RWPE1 (cell line): ENCODE measurements at regions not wholly inside any gene's neighbourhood (a gene's known extent, or its start where the extent isn't known, plus 50 kb on each side); places are given as distances from the start of the nearest gene placed in this dataset.

ENCODE experiments used
- CTCF ChIA-PET: fragments of 350-600 bp; sonication (Branson Sonifier 250); formaldehyde crosslinking; extraction: SDS; loops from one replicate; lab custom pipeline; 2021; lab: Yijun Ruan, JAX
- POLR2A ChIA-PET: fragments of 400-600 bp; formaldehyde crosslinking; extraction: SDS; loops from one replicate; lab custom pipeline; 2020; ENCODE audit warnings: antibody characterized with exemption; ENCODE audit not compliant: low non-redundant PET; lab: Yijun Ruan, JAX
- DNase-seq: peaks from one replicate; pipeline ENCODE4 v3.0.0; 2012; ENCODE audit warnings: low spot score
- H3K27ac ChIP-seq: fragments of 450-650 bp; 2 replicates; pipeline ENCODE4 v1.5.1; 2017
- TF ChIP-seq, protein P1 (sequence below): fragments of 450-650 bp; conservative IDR thresholded peaks from 2 replicates; pipeline ENCODE4 v1.5.1; 2017; ENCODE audit warnings: low read depth, mild to moderate bottlenecking

DNA sequence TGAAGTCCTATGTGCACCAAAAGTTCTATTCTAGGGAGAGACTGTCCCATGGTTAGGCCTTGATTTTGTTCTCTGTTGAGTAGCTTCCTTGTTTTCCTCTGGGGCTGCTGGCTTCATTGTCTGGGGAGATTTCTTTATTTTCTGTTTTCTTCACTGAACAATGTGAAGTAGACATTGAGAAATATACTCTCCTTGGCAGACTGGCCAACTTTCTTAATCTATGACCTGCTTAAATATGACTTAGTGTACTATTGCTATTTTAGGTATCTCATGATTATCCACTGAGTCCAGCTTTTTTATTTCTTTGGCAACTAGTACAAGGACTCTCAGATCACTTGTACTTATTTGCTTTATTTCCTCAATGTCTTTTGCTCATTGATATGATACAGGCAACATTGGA lies 1594.6 kb downstream of the ARAP2 start:
- DNase-seq = no peak
- CTCF ChIA-PET = no interaction called here
- H3K27ac ChIP-seq = no peak overlapping the region
- POLR2A ChIA-PET = no interaction called here
- TF ChIP-seq, protein P1, sequence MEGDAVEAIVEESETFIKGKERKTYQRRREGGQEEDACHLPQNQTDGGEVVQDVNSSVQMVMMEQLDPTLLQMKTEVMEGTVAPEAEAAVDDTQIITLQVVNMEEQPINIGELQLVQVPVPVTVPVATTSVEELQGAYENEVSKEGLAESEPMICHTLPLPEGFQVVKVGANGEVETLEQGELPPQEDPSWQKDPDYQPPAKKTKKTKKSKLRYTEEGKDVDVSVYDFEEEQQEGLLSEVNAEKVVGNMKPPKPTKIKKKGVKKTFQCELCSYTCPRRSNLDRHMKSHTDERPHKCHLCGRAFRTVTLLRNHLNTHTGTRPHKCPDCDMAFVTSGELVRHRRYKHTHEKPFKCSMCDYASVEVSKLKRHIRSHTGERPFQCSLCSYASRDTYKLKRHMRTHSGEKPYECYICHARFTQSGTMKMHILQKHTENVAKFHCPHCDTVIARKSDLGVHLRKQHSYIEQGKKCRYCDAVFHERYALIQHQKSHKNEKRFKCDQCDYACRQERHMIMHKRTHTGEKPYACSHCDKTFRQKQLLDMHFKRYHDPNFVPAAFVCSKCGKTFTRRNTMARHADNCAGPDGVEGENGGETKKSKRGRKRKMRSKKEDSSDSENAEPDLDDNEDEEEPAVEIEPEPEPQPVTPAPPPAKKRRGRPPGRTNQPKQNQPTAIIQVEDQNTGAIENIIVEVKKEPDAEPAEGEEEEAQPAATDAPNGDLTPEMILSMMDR = no peak

DNA sequence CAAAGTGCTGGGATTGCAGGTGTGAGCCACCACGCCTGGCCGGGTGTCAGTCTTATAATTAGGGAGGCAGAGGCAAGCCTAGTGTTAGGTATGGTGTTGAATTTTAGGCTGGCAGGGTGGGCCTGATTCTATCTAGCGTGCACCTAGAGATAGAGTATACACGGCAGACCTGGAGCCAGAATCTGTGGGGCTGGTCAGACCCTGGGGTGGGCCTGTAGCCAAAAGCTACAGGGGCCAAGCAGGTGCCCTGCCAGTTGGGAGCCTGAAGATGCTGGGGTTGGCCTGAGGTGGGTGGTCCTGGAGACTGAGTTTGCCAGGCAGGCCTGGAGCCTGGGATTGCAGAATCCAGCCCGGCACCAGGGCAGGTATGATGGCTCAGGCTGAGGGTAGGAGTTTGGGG lies 1580.3 kb downstream of the ARAP2 start:
- TF ChIP-seq, protein P1 = no peak
- POLR2A ChIA-PET = no interaction called here
- DNase-seq = no peak
- CTCF ChIA-PET = no interaction called here
- no peak overlapping the region for H3K27ac ChIP-seq

DNA sequence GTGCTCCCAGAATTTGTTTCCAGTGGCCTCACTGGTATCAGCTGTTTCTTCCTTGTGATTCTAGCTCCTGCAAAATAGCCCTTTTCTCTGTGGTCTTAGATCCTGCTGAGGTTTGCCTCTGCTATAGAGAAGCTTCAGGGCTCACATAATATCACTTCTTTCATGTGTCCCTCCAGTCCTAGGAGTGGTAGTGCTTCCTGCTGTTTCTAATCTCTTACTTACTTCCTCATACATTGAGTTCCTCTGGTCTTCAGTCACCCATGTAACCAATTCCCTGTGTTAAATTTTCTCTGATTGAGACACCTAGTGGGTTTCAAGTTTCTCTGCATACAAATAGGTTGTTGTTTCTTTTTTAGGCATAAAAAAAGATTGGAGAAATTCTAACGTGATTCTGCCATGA lies 1567.9 kb downstream of the ARAP2 start:
- no peak for DNase-seq
- ChIA-PET CTCF (interaction anchor here (0.7 kb wide), 1 partner anchor 1687 kb away, joined by 6 read pairs; no protein-coding TSS in a partner anchor), POLR2A (no interaction called here)
- H3K27ac ChIP-seq = no peak overlapping the region
- TF ChIP-seq, protein P1 = no peak

DNA sequence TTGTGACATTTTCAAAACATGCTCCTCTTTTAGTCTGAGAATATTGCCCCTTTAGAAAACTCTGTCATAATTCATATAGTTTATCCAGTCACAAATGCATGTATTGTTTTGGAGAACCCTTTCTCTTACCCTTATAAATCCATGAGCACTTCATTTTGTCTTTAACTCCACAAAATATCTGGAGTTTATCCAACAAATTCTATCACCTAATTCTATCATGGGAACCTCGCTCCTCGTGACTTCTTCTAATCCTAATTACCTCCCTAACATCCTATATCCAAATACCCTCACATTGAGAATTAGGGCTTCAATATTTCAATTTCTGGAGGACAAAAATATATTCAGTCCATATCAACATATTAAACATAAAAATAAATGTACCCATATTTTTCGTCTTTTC lies 1565.9 kb downstream of the ARAP2 start:
- ChIA-PET CTCF (no interaction called here), POLR2A (no interaction called here)
- H3K27ac ChIP-seq = no peak overlapping the region
- TF ChIP-seq, protein P1 = no peak
- DNase-seq = no peak

DNA sequence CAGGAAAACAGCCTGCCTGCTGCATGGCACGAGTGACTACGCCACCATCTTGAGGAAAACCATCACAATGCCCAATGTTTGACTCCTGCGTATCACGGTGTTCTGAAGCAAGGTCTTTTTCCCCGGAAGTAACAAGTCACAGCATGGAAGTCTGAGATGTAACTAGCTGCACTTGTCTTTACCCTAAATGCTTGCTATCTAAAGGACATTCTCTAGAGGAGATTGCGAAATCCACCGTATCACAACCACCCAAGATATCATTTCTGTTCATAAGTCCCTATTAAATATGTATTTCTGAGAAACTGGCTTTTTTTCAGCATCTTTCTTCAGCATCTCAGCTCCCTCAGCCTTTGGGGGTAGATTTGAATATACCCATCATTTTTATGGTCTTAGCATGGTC lies 1565.1 kb downstream of the ARAP2 start:
- CTCF ChIA-PET = no interaction called here
- TF ChIP-seq, protein P1 = no peak
- DNase-seq = no peak
- POLR2A ChIA-PET = no interaction called here
- H3K27ac ChIP-seq = no peak overlapping the region

DNA sequence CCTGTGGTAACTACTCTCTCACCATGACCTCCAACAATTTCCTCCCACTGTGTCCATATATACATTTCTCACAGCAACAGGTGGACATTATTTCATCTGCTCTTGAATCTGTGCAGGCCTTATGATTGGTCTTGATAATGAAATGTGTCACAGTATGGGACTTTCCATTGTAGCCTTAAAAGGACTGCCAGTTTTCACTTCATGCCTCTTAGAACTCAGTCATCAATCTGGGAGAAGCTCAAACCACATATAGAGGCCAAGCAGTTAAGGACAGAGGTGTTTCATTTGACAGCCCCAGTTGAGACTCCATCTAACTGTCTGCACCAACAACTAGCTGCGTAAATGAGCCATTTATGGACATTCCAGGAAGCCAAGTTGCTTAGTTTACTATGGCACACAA lies 1534.8 kb downstream of the ARAP2 start:
- CTCF ChIA-PET = no interaction called here
- no peak for DNase-seq
- POLR2A ChIA-PET = no interaction called here
- no peak overlapping the region for H3K27ac ChIP-seq
- TF ChIP-seq, protein P1 = no peak
